Lung (tissue), 11 donors: ENCODE measurements at regions not wholly inside any gene's neighbourhood (a gene's known extent, or its start where the extent isn't known, plus 50 kb on each side); places are given as distances from the start of the nearest gene placed in this dataset.

ENCODE experiments used
- ATAC-seq: fragments of 200-7000 bp; cut with Tn5 transposase; one replicate; pipeline ENCODE4 v1.9.1; 2020; ENCODE audit warnings: moderate number of reproducible peaks; ENCODE audit not compliant: insufficient read depth, low FRiP score
- DNase-seq, 3 donors: peaks; one replicate each; pipeline ENCODE4 v3.0.0-alpha.2; 2013 to 2017
- H3K27ac ChIP-seq, 2 donors: one replicate each; pipeline ENCODE4 v1.5.1; 2013; ENCODE audit warnings: mild to moderate bottlenecking in 2 of 2, moderate library complexity in 2 of 2, control low read depth in 1 of 2, inconsistent platforms in 1 of 2, low read depth in 1 of 2, low read length in 1 of 2
- H3K27me3 ChIP-seq, 3 donors: one replicate each; pipeline ENCODE4 v1.5.1; 2013; ENCODE audit warnings: low read length in 2 of 3; ENCODE audit not compliant: control insufficient read depth in 3 of 3, insufficient read depth in 3 of 3
- H3K36me3 ChIP-seq, 4 donors: one replicate each; pipeline ENCODE4 v1.5.1; 2013; ENCODE audit warnings: low read length in 4 of 4, mild to moderate bottlenecking in 1 of 4, moderate library complexity in 1 of 4; ENCODE audit not compliant: control insufficient read depth in 4 of 4, insufficient read depth in 4 of 4
- H3K4me1 ChIP-seq, 5 donors: one replicate each; pipeline ENCODE4 v1.5.1; 2013; ENCODE audit warnings: low read length in 5 of 5, mild to moderate bottlenecking in 2 of 5, moderate library complexity in 1 of 5; ENCODE audit not compliant: control insufficient read depth in 5 of 5, insufficient read depth in 5 of 5
- H3K4me3 ChIP-seq: one replicate; pipeline ENCODE4 v1.5.1; 2013; ENCODE audit warnings: mild to moderate bottlenecking, control low read depth, moderate library complexity
- H3K9ac ChIP-seq, 2 donors: one replicate each; pipeline ENCODE4 v1.5.1; 2013; ENCODE audit warnings: low read length in 2 of 2, control low read depth in 1 of 2; ENCODE audit not compliant: insufficient read depth in 1 of 2
- H3K9me3 ChIP-seq, 4 donors: one replicate each; pipeline ENCODE4 v1.5.1; 2013; ENCODE audit warnings: low read length in 3 of 4, mild to moderate bottlenecking in 1 of 4, moderate library complexity in 1 of 4; ENCODE audit not compliant: control insufficient read depth in 4 of 4, insufficient read depth in 3 of 4
- CTCF ChIP-seq: IDR thresholded peaks from 2 replicates; pipeline ENCODE4 v1.5.1; 2012; ENCODE audit warnings: mild to moderate bottlenecking; ENCODE audit errors: control extremely low read depth, extremely low read depth
- WGBS, 2 donors: extraction: QIAGEN DNeasy Blood & Tissue Kit; methylation state at CpG; one replicate each; pipeline ENCODE4 v1.1.7; 2013; 5-methylcytosine and 5-hydroxymethylcytosine counted together
- donor health status: control.
- donor health status: control.
- donor health status: Bipolar disorder and iron deficiency.
- donor health status: healthy.
- donor health status: DM: yes; HTN: yes; CAD: no.

- Histone ChIP-seq H3K9me3 (no peaks in the 10 kb centered on the region), H3K4me1 (peaks cover 0 to 2% (median 0%) of the 10 kb centered on the region in 5 donors), H3K27ac (no peak overlapping the region), H3K27me3 (no peaks in the 10 kb centered on the region), H3K36me3 (no peaks in the 10 kb centered on the region), H3K9ac (no peak overlapping the region), H3K4me3 (no peak overlapping the region)
- 80 to 91% methylated on average over 5 of the region's 5 CpGs for WGBS, 2 donors
- no peak for TF ChIP-seq CTCF
- no peak for DNase-seq
- no peak for ATAC-seq
Observed at GRCh38 chr17:71412803-71413202, 708.0 kb upstream of the SOX9 start.

- DNase-seq (no peak), ATAC-seq (no peak)
- Histone ChIP-seq H3K4me1 (peaks cover 0 to 2% (median 0%) of the 10 kb centered on the region in 5 donors), H3K9ac (no peak overlapping the region), H3K36me3 (no peaks in the 10 kb centered on the region), H3K27ac (no peak overlapping the region), H3K27me3 (no peaks in the 10 kb centered on the region), H3K4me3 (no peak overlapping the region), H3K9me3 (no peaks in the 10 kb centered on the region)
- 88 to 97% methylated on average over 2 of the region's 2 CpGs for WGBS, 2 donors
- no peak for TF ChIP-seq CTCF
Observed at GRCh38 chr17:71413935-71414334, 706.9 kb upstream of the SOX9 start.

GRCh38 chr17:71417142-71417541, 703.7 kb upstream of the SOX9 start:
- 94 to 95% methylated on average over 1 of the region's 1 CpG for WGBS, 2 donors
- no peak overlapping the region for H3K4me3 ChIP-seq
- peaks cover 0 to 2% (median 0%) of the 10 kb centered on the region in 5 donors for H3K4me1 ChIP-seq
- H3K9me3 ChIP-seq, result no peaks in the 10 kb centered on the region
- DNase-seq, result no peak
- TF ChIP-seq CTCF, result no peak
- no peak overlapping the region for H3K9ac ChIP-seq
- H3K36me3 ChIP-seq, result no peaks in the 10 kb centered on the region
- H3K27ac ChIP-seq, result no peak overlapping the region
- ATAC-seq, result no peak
- no peaks in the 10 kb centered on the region for H3K27me3 ChIP-seq

- Histone ChIP-seq H3K4me3 (no peak overlapping the region), H3K9ac (no peak overlapping the region), H3K9me3 (no peaks in the 10 kb centered on the region), H3K36me3 (no peaks in the 10 kb centered on the region), H3K27ac (no peak overlapping the region), H3K27me3 (no peaks in the 10 kb centered on the region), H3K4me1 (no peaks in the 10 kb centered on the region)
- ATAC-seq, result no peak
- no peak for DNase-seq
- no peak for TF ChIP-seq CTCF
- 71 to 74% methylated on average over 1 of the region's 1 CpG for WGBS, 2 donors
Observed at GRCh38 chr17:71422968-71423367, 697.9 kb upstream of the SOX9 start.
